SK-N-SH (cell line): ENCODE measurements at regions not wholly inside any gene's neighbourhood (a gene's known extent, or its start where the extent isn't known, plus 50 kb on each side); places are given as distances from the start of the nearest gene placed in this dataset.
A peak's percentile ranks its signal among the peaks of the same experiment; 100 is the strongest.

ENCODE experiments used
- CTCF ChIA-PET: fragments of 300-600, 350-600 bp; formaldehyde crosslinking; extraction: SDS; loops from one replicate; lab custom pipeline; 2021; lab: Yijun Ruan, JAX
- POLR2A ChIA-PET: fragments of 350-600 bp; sonication (Branson Sonifier 250); formaldehyde crosslinking; extraction: SDS; loops from one replicate; lab custom pipeline; 2020; ENCODE audit warnings: antibody characterized with exemption, inconsistent platforms; lab: Yijun Ruan, JAX
- DNase-seq: peaks from one replicate; pipeline ENCODE4 v3.0.0; 2012
- H2AFZ ChIP-seq: fragments of 200-600 bp; sonication (generic); 2 replicates; pipeline ENCODE4 v1.8.1; 2016; ENCODE audit warnings: antibody characterized with exemption, mild to moderate bottlenecking, low read depth
- H3F3A ChIP-seq: fragments of 200-600 bp; sonication (generic); replicated peaks from 2 replicates; pipeline ENCODE3; 2016; ENCODE audit warnings: antibody characterized with exemption, mild to moderate bottlenecking; ENCODE audit not compliant: insufficient read depth
- H3K27ac ChIP-seq, 2 experiments: fragments of 200-500 bp in 1 of 2; fragments of 200-600 bp in 1 of 2; sonication (Bioruptor generic) in 1 of 2; sonication (generic), shearing (Covaris generic) in 1 of 2; 2 replicates each; pipeline versions ENCODE4 v1.5.1 to v1.6.1; 2014 to 2016; ENCODE audit warnings: low read depth in 2 of 2, inconsistent platforms in 1 of 2, low read length in 1 of 2, mild to moderate bottlenecking in 1 of 2, mixed read lengths in 1 of 2
- H3K27me3 ChIP-seq: fragments of 200-600 bp; sonication (generic), shearing (Covaris generic); 2 replicates; pipeline ENCODE4 v1.6.1; 2016; ENCODE audit warnings: mixed run types; ENCODE audit not compliant: insufficient read depth
- H3K36me3 ChIP-seq, 2 experiments: fragments of 200-500 bp in 1 of 2; fragments of 200-600 bp in 1 of 2; sonication (Bioruptor generic) in 1 of 2; sonication (generic) in 1 of 2; replicated peaks in 1 of 2; 2 replicates each; pipeline versions ENCODE3 to v1.5.1; 2014 to 2016; ENCODE audit warnings: low read length in 1 of 2, mild to moderate bottlenecking in 1 of 2; ENCODE audit not compliant: insufficient read depth in 2 of 2, control insufficient read depth in 1 of 2
- H3K4me1 ChIP-seq, 2 experiments: fragments of 200-500 bp in 1 of 2; fragments of 200-600 bp in 1 of 2; sonication (Bioruptor generic) in 1 of 2; sonication (generic), shearing (Covaris generic) in 1 of 2; 2 replicates each; pipeline versions ENCODE4 v1.5.1 to v1.6.1; 2014 to 2016; ENCODE audit warnings: low read depth in 1 of 2, low read length in 1 of 2, mixed run types in 1 of 2; ENCODE audit not compliant: insufficient read depth in 2 of 2, control insufficient read depth in 1 of 2
- H3K4me2 ChIP-seq: fragments of 200-600 bp; sonication (generic), shearing (Covaris generic); 2 replicates; pipeline ENCODE4 v1.6.1; 2017; ENCODE audit warnings: mixed run types
- H3K4me3 ChIP-seq, 2 experiments: fragments of 200-500 bp in 1 of 2; fragments of 200-600 bp in 1 of 2; sonication (Bioruptor generic) in 1 of 2; sonication (generic), shearing (Covaris generic) in 1 of 2; 2 replicates each; pipeline versions ENCODE4 v1.5.1 to v1.8.1; 2014 to 2016; ENCODE audit warnings: low read depth in 2 of 2, inconsistent platforms in 1 of 2, low read length in 1 of 2, mild to moderate bottlenecking in 1 of 2, mixed read lengths in 1 of 2, moderate library complexity in 1 of 2
- H3K79me2 ChIP-seq: fragments of 200-600 bp; sonication (generic); 2 replicates; pipeline ENCODE4 v1.8.1; 2017; ENCODE audit warnings: mild to moderate bottlenecking; ENCODE audit not compliant: insufficient read depth
- H3K9ac ChIP-seq: fragments of 200-600 bp; sonication (generic); 2 replicates; pipeline ENCODE4 v1.6.1; 2017; ENCODE audit warnings: mixed run types
- H3K9me2 ChIP-seq: fragments of 200-600 bp; sonication (generic); 2 replicates; pipeline ENCODE4 v1.6.1; 2017; ENCODE audit warnings: mixed run types
- H3K9me3 ChIP-seq: fragments of 200-600 bp; sonication (generic); 2 replicates; pipeline ENCODE4 v1.6.1; 2017; ENCODE audit warnings: mixed run types, mild to moderate bottlenecking, moderate library complexity
- H4K20me1 ChIP-seq: fragments of 200-600 bp; sonication (generic); 2 replicates; pipeline ENCODE4 v1.6.1; 2017; ENCODE audit warnings: mild to moderate bottlenecking, mixed run types; ENCODE audit not compliant: insufficient read depth
- ELF1 ChIP-seq: IDR thresholded peaks from 2 replicates; pipeline ENCODE4 v1.4.0; 2012
- EP300 ChIP-seq, 2 experiments: IDR thresholded peaks; 2 replicates each; pipeline versions ENCODE4 v1.4.0 to v1.6.1; 2012; ENCODE audit warnings: borderline replicate concordance in 1 of 2, low read depth in 1 of 2, low read length in 1 of 2
- EZH2phosphoT487 ChIP-seq: fragments of 200-600 bp; sonication (generic); IDR thresholded peaks from 2 replicates; pipeline ENCODE4 v1.6.1; 2017; ENCODE audit warnings: low read depth, mixed run types, mild to moderate bottlenecking, antibody characterized with exemption, moderate library complexity, borderline replicate concordance
- FOSL2 ChIP-seq: IDR thresholded peaks from 2 replicates; pipeline ENCODE4 v1.4.0; 2012; ENCODE audit warnings: low read depth, mild to moderate bottlenecking, moderate library complexity, borderline replicate concordance
- MXI1 ChIP-seq: IDR thresholded peaks from 2 replicates; pipeline ENCODE4 v1.6.1; 2012; ENCODE audit warnings: mild to moderate bottlenecking, low read depth, low read length, improper control_type of control experiment
- RAD21 ChIP-seq: IDR thresholded peaks from 2 replicates; pipeline ENCODE4 v1.6.1; 2012; ENCODE audit warnings: mild to moderate bottlenecking, low read length
- RCOR1 ChIP-seq: fragments of 150-350 bp; IDR thresholded peaks from 2 replicates; pipeline ENCODE4 v1.6.1; 2017; ENCODE audit warnings: antibody characterized with exemption, low read length
- SMC3 ChIP-seq: IDR thresholded peaks from 2 replicates; pipeline ENCODE4 v1.6.1; 2012; ENCODE audit warnings: low read depth, low read length, improper control_type of control experiment
- TCF12 ChIP-seq: IDR thresholded peaks from 2 replicates; pipeline ENCODE4 v1.4.0; 2012
- TEAD4 ChIP-seq: IDR thresholded peaks from 2 replicates; pipeline ENCODE4 v1.4.0; 2012; ENCODE audit warnings: mild to moderate bottlenecking, borderline replicate concordance; ENCODE audit not compliant: insufficient read depth
- WGBS: methylation state at CpG from one replicate; pipeline ENCODE4 v1.1.6; 2017; ENCODE audit warnings: low lambda C conversion rate; 5-methylcytosine and 5-hydroxymethylcytosine counted together
- TF ChIP-seq, protein P1 (sequence below): fragments of 150-350 bp; IDR thresholded peaks from 2 replicates; pipeline ENCODE4 v1.6.1; 2016; ENCODE audit warnings: mild to moderate bottlenecking, low read depth, low read length
- TF ChIP-seq, protein P2 (sequence below): IDR thresholded peaks from 2 replicates; pipeline ENCODE4; 2012
- TF ChIP-seq, protein P3 (sequence below): IDR thresholded peaks from 2 replicates; pipeline ENCODE4 v1.4.0; 2012; ENCODE audit warnings: low read depth
- TF ChIP-seq, protein P4 (sequence below): fragments of 200-600 bp; sonication (generic); IDR thresholded peaks from 2 replicates; pipeline ENCODE4 v1.6.1; 2017; ENCODE audit warnings: antibody characterized with exemption, mild to moderate bottlenecking, moderate library complexity
- TF ChIP-seq, protein P5 (sequence below): IDR thresholded peaks from 2 replicates; pipeline ENCODE4 v1.6.1; 2012; ENCODE audit warnings: mild to moderate bottlenecking, low read depth, low read length, moderate library complexity

DNA sequence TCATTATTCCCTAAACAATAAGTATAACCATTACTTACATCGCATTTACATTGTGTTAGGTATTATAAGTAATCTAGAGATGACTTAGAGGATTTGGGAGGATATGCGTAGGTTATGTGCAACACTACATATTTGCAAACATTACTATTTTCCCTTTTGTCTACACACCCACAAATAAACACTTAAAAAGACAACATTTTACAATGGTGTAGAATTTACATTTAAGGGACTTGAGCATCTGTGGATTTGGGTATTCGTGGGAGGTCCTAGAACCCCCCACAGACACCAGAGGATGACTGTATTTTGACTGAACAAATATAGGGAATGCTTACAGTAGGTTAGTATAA lies 220.2 kb upstream of the MYO3A start (continued):
- TF ChIP-seq EZH2phosphoT487 = no peak

DNA sequence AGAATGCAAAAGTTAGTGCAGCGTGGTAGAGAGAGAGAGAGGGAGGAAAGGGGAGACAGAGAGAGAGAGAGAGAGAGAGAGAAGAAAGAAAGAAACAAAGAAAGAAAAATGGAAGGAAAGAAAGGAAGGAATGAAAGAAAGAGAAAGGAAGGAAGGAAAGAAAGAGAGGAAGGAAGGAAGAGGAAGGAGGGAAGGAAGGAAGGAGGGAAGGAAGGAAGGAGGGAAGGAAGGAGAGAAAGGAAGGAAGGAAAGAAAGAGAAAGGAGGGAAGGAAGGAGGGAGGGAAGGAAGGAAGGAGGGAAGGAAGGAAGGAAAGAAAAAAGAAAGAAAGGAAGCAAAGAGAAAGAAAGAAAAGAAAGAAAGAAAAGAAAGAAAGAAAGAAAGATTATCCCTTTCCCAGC lies 209.8 kb upstream of the MYO3A start:
- TF ChIP-seq, protein P1, sequence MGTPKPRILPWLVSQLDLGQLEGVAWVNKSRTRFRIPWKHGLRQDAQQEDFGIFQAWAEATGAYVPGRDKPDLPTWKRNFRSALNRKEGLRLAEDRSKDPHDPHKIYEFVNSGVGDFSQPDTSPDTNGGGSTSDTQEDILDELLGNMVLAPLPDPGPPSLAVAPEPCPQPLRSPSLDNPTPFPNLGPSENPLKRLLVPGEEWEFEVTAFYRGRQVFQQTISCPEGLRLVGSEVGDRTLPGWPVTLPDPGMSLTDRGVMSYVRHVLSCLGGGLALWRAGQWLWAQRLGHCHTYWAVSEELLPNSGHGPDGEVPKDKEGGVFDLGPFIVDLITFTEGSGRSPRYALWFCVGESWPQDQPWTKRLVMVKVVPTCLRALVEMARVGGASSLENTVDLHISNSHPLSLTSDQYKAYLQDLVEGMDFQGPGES = no peak
- no peak for TF ChIP-seq TCF12
- no peak for TF ChIP-seq ELF1
- no peak for TF ChIP-seq FOSL2
- TF ChIP-seq, all 33 proteins: peak for 0
- CTCF ChIA-PET = no interaction called here

DNA sequence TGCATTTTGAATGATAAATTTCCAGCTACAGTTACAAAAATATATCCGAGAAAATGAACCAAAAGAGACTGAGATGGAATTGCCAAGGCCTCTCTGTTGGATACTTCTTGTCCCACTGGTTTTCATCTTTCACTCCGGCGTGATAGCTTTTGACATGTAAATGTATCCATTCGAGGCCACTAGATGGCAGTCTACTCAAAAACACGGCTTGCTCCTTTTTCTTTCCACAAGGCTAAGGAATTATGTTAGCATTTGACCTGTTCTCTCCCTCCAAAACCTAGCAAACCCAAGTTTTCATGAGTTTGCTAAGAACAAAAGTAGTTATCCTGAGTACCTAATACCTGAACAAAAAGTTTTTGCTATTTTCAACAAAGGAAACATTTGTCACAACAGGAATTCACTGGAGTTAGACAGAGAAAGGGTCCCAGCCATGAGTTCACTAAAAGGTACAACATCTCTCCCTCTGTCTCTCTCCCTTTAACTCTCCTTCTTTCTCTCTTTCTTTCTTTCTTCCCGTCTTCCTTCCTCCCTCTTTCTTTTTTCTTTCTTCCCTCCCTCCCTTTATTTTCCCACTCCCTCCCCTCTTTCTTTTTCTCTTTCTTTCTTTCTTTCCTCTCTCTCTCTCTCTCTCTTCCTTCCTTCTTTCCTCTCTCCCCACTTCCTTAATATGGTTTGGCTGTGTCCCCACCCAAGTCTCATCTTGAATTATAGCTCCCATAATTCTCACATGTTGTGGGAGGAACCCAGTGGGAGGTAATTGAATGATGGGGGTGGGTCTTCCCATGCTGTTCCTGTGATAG lies 207.9 kb upstream of the MYO3A start:
- no peak overlapping the region for H3K9ac ChIP-seq
- H3K9me2 ChIP-seq = no peaks in the 10 kb centered on the region
- CTCF ChIA-PET = interaction anchor here (0.6 to 2.2 kb wide), 20 partner anchors 10 to 830 kb away, joined by 3 to 21 read pairs (median 3); no protein-coding TSS in a partner anchor
- no peaks in the 10 kb centered on the region for H3F3A ChIP-seq
- H3K4me2 ChIP-seq = no peak overlapping the region
- TF ChIP-seq TCF12 (peak; percentile 87), RAD21 (peak; percentile 70), SMC3 (peak; percentile 47), EP300 (IDR thresholded peaks at IDR 0.05; ENCODE audit: borderline replicate concordance in 1 of 2, low read depth in 1 of 2, low read length in 1 of 2) (no peak), MXI1 (no peak), RCOR1 (no peak), TEAD4 (no peak)
- TF ChIP-seq, protein P2, sequence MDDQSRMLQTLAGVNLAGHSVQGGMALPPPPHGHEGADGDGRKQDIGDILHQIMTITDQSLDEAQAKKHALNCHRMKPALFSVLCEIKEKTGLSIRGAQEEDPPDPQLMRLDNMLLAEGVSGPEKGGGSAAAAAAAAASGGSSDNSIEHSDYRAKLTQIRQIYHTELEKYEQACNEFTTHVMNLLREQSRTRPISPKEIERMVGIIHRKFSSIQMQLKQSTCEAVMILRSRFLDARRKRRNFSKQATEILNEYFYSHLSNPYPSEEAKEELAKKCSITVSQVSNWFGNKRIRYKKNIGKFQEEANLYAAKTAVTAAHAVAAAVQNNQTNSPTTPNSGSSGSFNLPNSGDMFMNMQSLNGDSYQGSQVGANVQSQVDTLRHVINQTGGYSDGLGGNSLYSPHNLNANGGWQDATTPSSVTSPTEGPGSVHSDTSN = peak; percentile 85
- TF ChIP-seq, protein P3, sequence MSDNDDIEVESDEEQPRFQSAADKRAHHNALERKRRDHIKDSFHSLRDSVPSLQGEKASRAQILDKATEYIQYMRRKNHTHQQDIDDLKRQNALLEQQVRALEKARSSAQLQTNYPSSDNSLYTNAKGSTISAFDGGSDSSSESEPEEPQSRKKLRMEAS = no peak
- TF ChIP-seq, protein P4, sequence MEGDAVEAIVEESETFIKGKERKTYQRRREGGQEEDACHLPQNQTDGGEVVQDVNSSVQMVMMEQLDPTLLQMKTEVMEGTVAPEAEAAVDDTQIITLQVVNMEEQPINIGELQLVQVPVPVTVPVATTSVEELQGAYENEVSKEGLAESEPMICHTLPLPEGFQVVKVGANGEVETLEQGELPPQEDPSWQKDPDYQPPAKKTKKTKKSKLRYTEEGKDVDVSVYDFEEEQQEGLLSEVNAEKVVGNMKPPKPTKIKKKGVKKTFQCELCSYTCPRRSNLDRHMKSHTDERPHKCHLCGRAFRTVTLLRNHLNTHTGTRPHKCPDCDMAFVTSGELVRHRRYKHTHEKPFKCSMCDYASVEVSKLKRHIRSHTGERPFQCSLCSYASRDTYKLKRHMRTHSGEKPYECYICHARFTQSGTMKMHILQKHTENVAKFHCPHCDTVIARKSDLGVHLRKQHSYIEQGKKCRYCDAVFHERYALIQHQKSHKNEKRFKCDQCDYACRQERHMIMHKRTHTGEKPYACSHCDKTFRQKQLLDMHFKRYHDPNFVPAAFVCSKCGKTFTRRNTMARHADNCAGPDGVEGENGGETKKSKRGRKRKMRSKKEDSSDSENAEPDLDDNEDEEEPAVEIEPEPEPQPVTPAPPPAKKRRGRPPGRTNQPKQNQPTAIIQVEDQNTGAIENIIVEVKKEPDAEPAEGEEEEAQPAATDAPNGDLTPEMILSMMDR = peak; percentile 75
- TF ChIP-seq, protein P5, sequence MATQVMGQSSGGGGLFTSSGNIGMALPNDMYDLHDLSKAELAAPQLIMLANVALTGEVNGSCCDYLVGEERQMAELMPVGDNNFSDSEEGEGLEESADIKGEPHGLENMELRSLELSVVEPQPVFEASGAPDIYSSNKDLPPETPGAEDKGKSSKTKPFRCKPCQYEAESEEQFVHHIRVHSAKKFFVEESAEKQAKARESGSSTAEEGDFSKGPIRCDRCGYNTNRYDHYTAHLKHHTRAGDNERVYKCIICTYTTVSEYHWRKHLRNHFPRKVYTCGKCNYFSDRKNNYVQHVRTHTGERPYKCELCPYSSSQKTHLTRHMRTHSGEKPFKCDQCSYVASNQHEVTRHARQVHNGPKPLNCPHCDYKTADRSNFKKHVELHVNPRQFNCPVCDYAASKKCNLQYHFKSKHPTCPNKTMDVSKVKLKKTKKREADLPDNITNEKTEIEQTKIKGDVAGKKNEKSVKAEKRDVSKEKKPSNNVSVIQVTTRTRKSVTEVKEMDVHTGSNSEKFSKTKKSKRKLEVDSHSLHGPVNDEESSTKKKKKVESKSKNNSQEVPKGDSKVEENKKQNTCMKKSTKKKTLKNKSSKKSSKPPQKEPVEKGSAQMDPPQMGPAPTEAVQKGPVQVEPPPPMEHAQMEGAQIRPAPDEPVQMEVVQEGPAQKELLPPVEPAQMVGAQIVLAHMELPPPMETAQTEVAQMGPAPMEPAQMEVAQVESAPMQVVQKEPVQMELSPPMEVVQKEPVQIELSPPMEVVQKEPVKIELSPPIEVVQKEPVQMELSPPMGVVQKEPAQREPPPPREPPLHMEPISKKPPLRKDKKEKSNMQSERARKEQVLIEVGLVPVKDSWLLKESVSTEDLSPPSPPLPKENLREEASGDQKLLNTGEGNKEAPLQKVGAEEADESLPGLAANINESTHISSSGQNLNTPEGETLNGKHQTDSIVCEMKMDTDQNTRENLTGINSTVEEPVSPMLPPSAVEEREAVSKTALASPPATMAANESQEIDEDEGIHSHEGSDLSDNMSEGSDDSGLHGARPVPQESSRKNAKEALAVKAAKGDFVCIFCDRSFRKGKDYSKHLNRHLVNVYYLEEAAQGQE = no peak
- H3K27me3 ChIP-seq = no peaks in the 10 kb centered on the region
- DNase-seq = peak; percentile 46
- H3K36me3 ChIP-seq = no peaks in the 10 kb centered on the region
- 5% methylated on average over 6 of the region's 6 CpGs for WGBS
- H4K20me1 ChIP-seq = no peaks in the 10 kb centered on the region
- H3K4me3 ChIP-seq = no peak overlapping the region
- H3K4me1 ChIP-seq = no peaks in the 10 kb centered on the region
- no peaks in the 10 kb centered on the region for H3K79me2 ChIP-seq
- H2AFZ ChIP-seq = no peak overlapping the region
- POLR2A ChIA-PET = no interaction called here
- no peak overlapping the region for H3K27ac ChIP-seq
- no peaks in the 10 kb centered on the region for H3K9me3 ChIP-seq

More for the DNA sequence above, 209.8 kb upstream of the MYO3A start:
- DNase-seq = no peak
- no peaks in the 10 kb centered on the region for H3F3A ChIP-seq
- no peak overlapping the region for H3K27ac ChIP-seq
- no peaks in the 10 kb centered on the region for H3K9me2 ChIP-seq
- no peaks in the 10 kb centered on the region for H3K27me3 ChIP-seq
- H3K36me3 ChIP-seq = no peaks in the 10 kb centered on the region
- no peaks in the 10 kb centered on the region for H3K79me2 ChIP-seq
- no peak overlapping the region for H2AFZ ChIP-seq
- H3K4me1 ChIP-seq = no peaks in the 10 kb centered on the region
- no peaks in the 10 kb centered on the region for H4K20me1 ChIP-seq
- H3K9ac ChIP-seq = no peak overlapping the region
- H3K4me2 ChIP-seq = no peak overlapping the region
- H3K4me3 ChIP-seq = no peak overlapping the region
- POLR2A ChIA-PET = no interaction called here
- WGBS = 25% methylated on average over 1 of the region's 1 CpG
- H3K9me3 ChIP-seq = no peaks in the 10 kb centered on the region
